Fibroblast of pulmonary artery (primary cell): ENCODE measurements at regions not wholly inside any gene's neighbourhood (a gene's known extent, or its start where the extent isn't known, plus 50 kb on each side); places are given as distances from the start of the nearest gene placed in this dataset.

Experiments
- DNase-seq: peaks from one replicate; pipeline ENCODE4 v3.0.0-alpha.2; 2010; ENCODE audit warnings: low read depth
- H3K4me3 ChIP-seq: replicated peaks from 2 replicates; pipeline ENCODE4 v1.5.1; 2011; ENCODE audit warnings: low read depth, mild to moderate bottlenecking, control low read depth, low read length, moderate library complexity
- TF ChIP-seq, protein P1 (sequence below): IDR thresholded peaks from 2 replicates; pipeline ENCODE4 v1.5.1; 2011; ENCODE audit warnings: mild to moderate bottlenecking, control low read depth, low read length, inconsistent platforms; ENCODE audit errors: missing control alignments

DNA sequence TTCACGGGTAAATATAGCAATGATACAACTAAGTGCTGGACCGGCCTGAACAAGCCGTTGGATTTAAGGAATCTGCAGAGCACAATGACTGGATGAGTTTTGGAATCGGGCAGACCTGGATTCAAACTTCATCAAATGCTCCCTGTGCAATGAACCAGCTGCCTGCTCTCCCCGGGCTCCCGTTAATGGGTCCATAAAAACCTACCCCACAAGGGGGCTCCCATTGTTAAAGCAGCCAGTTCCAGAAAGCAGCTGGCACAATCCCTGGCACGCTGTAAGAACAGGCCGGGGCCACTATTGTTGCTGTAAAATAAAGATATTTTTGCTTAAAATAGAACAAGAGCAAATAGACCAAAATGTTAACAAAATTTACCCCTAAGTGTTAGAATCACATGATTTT, 131.9 kb downstream of the C16orf95 start:
- no peak for DNase-seq

DNA sequence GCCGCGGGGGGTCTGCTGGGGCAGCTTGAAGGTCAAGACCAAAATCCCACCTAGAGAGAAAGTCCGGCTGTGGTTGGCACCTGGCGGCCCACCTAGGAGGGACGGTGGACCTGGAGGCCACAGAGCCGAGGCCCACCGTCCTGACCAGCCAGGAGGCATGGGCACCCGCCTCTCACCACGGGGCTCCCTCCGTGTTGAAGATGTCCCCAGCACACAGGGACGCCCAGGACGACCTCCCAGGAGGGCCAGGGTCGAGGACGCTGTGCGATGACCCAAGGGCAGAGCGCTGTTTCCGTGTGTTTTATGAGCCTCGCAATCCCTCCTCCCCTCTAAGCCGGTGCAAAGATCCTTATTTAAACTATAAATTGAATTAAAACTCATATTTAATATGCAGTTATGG, 131.2 kb downstream of the C16orf95 start:
- TF ChIP-seq, protein P1, sequence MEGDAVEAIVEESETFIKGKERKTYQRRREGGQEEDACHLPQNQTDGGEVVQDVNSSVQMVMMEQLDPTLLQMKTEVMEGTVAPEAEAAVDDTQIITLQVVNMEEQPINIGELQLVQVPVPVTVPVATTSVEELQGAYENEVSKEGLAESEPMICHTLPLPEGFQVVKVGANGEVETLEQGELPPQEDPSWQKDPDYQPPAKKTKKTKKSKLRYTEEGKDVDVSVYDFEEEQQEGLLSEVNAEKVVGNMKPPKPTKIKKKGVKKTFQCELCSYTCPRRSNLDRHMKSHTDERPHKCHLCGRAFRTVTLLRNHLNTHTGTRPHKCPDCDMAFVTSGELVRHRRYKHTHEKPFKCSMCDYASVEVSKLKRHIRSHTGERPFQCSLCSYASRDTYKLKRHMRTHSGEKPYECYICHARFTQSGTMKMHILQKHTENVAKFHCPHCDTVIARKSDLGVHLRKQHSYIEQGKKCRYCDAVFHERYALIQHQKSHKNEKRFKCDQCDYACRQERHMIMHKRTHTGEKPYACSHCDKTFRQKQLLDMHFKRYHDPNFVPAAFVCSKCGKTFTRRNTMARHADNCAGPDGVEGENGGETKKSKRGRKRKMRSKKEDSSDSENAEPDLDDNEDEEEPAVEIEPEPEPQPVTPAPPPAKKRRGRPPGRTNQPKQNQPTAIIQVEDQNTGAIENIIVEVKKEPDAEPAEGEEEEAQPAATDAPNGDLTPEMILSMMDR = no peak
- H3K4me3 ChIP-seq = no peak overlapping the region
- no peak for DNase-seq

More for the DNA sequence above, 131.9 kb downstream of the C16orf95 start:
- TF ChIP-seq, protein P1 = peak; percentile 16
- H3K4me3 ChIP-seq = no peak overlapping the region

DNA sequence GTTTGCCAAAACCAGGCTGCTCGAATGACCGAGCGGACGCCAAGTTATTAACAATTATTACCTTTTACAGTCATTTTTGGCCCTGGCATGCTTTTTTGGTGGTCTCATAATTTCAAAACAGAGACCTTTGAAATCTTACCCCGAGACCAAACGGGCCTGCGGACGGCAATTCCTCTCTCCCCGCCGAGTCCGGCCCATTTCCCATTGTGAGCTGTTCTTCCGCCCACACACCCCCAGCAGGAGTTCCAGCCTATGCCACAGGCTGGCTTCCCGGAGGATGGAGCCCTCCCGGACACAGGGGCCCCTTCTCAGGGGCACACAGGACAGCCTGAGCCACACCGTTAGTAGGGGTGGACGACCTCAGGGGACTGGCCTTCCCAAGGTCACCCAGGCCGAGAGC, 130.7 kb downstream of the C16orf95 start:
- no peak for DNase-seq
- TF ChIP-seq, protein P1 = no peak
- H3K4me3 ChIP-seq = no peak overlapping the region

DNA sequence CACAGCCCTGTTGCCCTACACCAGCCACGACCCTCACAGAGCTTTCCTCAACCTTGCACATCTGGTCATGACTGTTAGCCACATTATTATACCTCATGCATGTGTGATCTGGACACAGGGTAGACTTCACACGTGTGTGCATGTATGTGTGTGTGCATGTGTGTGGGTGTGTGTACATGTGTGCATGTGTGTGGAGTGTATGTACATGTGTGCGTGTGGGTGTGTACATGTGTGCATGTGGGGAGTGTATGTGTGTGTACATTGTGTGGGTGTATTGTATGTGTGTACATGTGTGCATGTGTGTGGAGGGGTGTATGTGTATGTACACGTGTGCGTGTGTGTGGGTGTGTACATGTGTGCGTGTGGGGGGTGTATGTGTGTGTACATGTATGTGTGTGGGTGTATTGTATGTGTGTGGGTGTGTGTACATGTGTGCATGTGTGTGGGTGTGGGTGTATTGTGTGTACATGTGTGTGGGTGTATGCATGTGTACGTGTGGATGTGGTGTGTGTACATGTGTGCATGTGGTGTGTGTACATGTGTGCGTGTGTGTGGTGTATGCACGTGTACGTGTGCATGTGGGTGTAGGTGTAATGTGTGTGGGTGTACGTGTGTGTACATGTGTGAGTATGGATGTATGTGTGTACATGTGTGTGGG, 130.2 kb downstream of the C16orf95 start:
- H3K4me3 ChIP-seq = no peak overlapping the region
- TF ChIP-seq, protein P1 = no peak
- no peak for DNase-seq

DNA sequence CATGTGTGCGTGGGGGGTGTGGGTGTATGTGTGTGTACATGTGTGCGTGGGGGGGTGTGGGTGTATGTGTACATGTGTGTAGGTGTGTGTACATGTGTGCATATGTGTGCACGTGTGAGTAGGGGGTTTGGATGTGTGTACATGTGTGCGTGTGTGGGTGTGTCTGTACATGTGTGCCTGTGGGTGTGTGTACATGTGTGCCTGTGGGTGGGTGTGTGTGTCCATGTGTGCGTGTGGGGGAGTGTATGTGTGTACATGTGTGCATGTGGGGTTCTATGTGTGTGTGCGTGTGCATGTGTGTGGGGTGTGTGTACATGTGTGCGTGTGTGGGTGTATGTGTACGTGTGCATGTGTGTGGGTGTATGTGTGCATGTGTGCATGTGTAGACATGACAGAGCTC, 129.1 kb downstream of the C16orf95 start:
- TF ChIP-seq, protein P1 = no peak
- DNase-seq = no peak

DNA sequence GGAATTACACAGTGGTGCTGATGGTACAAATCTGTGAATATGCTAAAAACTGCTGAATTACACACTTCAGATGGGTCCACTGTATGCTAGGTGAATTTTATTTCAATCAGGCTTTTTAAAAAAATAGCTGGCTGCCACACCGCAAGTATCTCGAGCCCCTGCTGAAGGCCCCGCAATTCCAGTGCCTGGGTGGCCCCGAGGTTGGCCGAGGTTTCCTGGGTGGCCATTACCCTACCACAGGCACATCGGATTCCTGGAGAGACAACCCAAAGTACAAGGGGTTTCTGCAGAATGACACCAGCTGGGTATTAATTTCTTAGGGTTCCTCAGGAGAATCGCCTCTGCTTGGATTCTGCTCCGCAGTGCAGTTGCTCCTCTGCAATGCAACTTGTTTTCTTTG, 127.8 kb downstream of the C16orf95 start:
- TF ChIP-seq, protein P1 = no peak
- H3K4me3 ChIP-seq = no peak overlapping the region
- DNase-seq = no peak

More for the DNA sequence above, 129.1 kb downstream of the C16orf95 start:
- H3K4me3 ChIP-seq = no peak overlapping the region
